ENCODE measurements at regions not wholly inside any gene's neighbourhood (a gene's known extent, or its start where the extent isn't known, plus 50 kb on each side); places are given as distances from the start of the nearest gene placed in this dataset.

DNA sequence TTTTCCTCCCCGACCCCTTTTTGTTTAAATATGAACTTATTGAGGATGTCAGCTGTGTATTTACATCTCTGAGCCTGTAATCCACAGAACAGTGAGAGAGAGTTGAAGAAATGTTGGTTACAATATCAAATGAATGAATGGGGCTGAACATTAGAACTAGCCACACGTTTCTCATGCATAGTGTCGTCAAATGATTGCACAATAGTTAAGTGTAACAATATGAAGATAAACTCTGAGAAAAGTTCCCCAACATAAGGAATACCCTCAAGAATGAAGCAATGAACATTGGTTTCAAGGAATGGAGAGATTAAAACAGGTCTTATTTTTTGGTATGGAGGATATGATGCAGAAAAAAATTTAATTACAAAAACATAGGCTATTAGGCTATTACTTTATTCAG, 100.5 kb upstream of the DTNBP1 start:
- Histone ChIP-seq H3K9me2 (ENCODE audit: insufficient read depth, low read length) (no peaks in the 10 kb centered on the region), H4K20me1 (ENCODE audit: insufficient read depth, low read length) (no peaks in the 10 kb centered on the region), H3K4me2 (ENCODE audit: low read length) (no peak overlapping the region), H3K4me1 (ENCODE audit: insufficient read depth, low read length, poor library complexity, severe bottlenecking) (no peaks in the 10 kb centered on the region), H3K36me3 (ENCODE audit: insufficient read depth, low read length) (no peaks in the 10 kb centered on the region), H3K27ac (ENCODE audit: low read depth, low read length, poor library complexity, severe bottlenecking) (no peak overlapping the region), H3K4me3 (ENCODE audit: low read depth, low read length, poor library complexity, severe bottlenecking) (no peak overlapping the region), H2AFZ (ENCODE audit: low read length) (no peak overlapping the region), H3K9me3 (ENCODE audit: low read length) (no peaks in the 10 kb centered on the region), H3K79me2 (ENCODE audit: insufficient read depth, low read depth, low read length) (no peaks in the 10 kb centered on the region)
- DNase-seq (ENCODE audit: low spot score): no peak
- ChIA-PET CTCF (ENCODE audit: unreplicated experiment) (no interaction called here), POLR2A (no interaction called here)
- intact Hi-C loops (cut with micrococcal nuclease; ENCODE audit: unreplicated experiment): no loop called here
- TF ChIP-seq EZH2phosphoT487 (IDR thresholded peaks at IDR 0.05; ENCODE audit: borderline replicate concordance, low read depth, low read length): no peak
- no peak for TF ChIP-seq CTCF (conservative IDR thresholded peaks at IDR 0.05; ENCODE audit: low read length)
- no TSS peak for BruUV-seq (replicated peaks)

GRCh38 chr6:15761045-15761502, 98.2 kb upstream of the DTNBP1 start:
- CTCF ChIA-PET (ENCODE audit: unreplicated experiment): no interaction called here
- POLR2A ChIA-PET: interaction anchor here (0.7 kb wide), 1 partner anchor 373 kb away, joined by 3 read pairs; no protein-coding TSS in a partner anchor
- H3K4me2 ChIP-seq (ENCODE audit: low read length): no peak overlapping the region
- no peak for DNase-seq (ENCODE audit: low spot score)
- H3K36me3 ChIP-seq (ENCODE audit: insufficient read depth, low read length): no peaks in the 10 kb centered on the region
- H4K20me1 ChIP-seq (ENCODE audit: insufficient read depth, low read length): no peaks in the 10 kb centered on the region
- TF ChIP-seq EZH2phosphoT487 (IDR thresholded peaks at IDR 0.05; ENCODE audit: borderline replicate concordance, low read depth, low read length) (no peak), CTCF (conservative IDR thresholded peaks at IDR 0.05; ENCODE audit: low read length) (no peak)
- no peaks in the 10 kb centered on the region for H3K79me2 ChIP-seq (ENCODE audit: insufficient read depth, low read depth, low read length)
- intact Hi-C loops (cut with micrococcal nuclease; ENCODE audit: unreplicated experiment): no loop called here
- no peak overlapping the region for H3K27ac ChIP-seq (ENCODE audit: low read depth, low read length, poor library complexity, severe bottlenecking)
- H2AFZ ChIP-seq (ENCODE audit: low read length): no peak overlapping the region
- H3K4me3 ChIP-seq (ENCODE audit: low read depth, low read length, poor library complexity, severe bottlenecking): no peak overlapping the region
- H3K9me3 ChIP-seq (ENCODE audit: low read length): no peaks in the 10 kb centered on the region
- H3K4me1 ChIP-seq (ENCODE audit: insufficient read depth, low read length, poor library complexity, severe bottlenecking): no peaks in the 10 kb centered on the region
- no peaks in the 10 kb centered on the region for H3K9me2 ChIP-seq (ENCODE audit: insufficient read depth, low read length)
- no TSS peak for BruUV-seq (replicated peaks)

DNA sequence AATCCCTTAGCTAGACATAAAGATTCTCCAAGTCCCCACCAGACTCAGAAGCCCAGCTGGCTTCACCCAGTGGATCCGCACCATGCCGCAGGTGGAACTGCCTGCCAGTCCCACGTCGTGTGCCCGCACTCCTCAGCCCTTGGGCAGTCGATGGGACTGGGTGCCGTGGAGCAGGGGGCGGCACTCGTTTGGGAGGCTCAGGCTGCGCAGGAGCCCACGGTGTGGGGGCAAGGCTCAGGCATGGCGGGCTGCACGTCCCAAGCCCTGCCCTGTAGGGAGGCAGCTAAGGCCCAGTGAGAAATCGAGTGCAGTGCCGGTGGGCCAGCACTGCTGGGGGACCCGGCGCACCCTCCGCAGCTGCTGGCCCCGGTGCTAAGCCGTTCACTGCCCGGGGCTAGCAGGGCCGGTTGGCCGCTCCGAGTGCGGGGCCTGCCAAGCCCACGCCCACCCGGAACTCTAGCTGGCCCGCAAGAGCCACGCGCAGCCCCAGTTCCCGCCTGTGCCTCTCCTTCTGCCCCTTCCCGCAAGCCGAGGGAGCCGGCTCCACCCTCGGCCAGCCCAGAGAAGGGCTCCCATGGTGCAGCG, 95.9 kb upstream of the DTNBP1 start:
- CTCF ChIA-PET (ENCODE audit: unreplicated experiment): no interaction called here

More for the DNA sequence above, 95.9 kb upstream of the DTNBP1 start:
- H3K27ac ChIP-seq (ENCODE audit: low read depth, low read length, poor library complexity, severe bottlenecking): no peak overlapping the region
- H3K9me3 ChIP-seq (ENCODE audit: low read length): no peaks in the 10 kb centered on the region
- no peaks in the 10 kb centered on the region for H3K9me2 ChIP-seq (ENCODE audit: insufficient read depth, low read length)
- POLR2A ChIA-PET: no interaction called here
- intact Hi-C loops (cut with micrococcal nuclease; ENCODE audit: unreplicated experiment): no loop called here
- BruUV-seq (replicated peaks): no TSS peak
- no peaks in the 10 kb centered on the region for H3K79me2 ChIP-seq (ENCODE audit: insufficient read depth, low read depth, low read length)
- no peaks in the 10 kb centered on the region for H4K20me1 ChIP-seq (ENCODE audit: insufficient read depth, low read length)
- no peak overlapping the region for H3K4me2 ChIP-seq (ENCODE audit: low read length)
- no peaks in the 10 kb centered on the region for H3K4me1 ChIP-seq (ENCODE audit: insufficient read depth, low read length, poor library complexity, severe bottlenecking)
- TF ChIP-seq EZH2phosphoT487 (IDR thresholded peaks at IDR 0.05; ENCODE audit: borderline replicate concordance, low read depth, low read length) (no peak), CTCF (conservative IDR thresholded peaks at IDR 0.05; ENCODE audit: low read length) (no peak)
- no peak for DNase-seq (ENCODE audit: low spot score)
- H3K4me3 ChIP-seq (ENCODE audit: low read depth, low read length, poor library complexity, severe bottlenecking): no peak overlapping the region
- no peaks in the 10 kb centered on the region for H3K36me3 ChIP-seq (ENCODE audit: insufficient read depth, low read length)
- no peak overlapping the region for H2AFZ ChIP-seq (ENCODE audit: low read length)

All from OCI-LY7 (cell line).